ENCODE measurements at regions not wholly inside any gene's neighbourhood (a gene's known extent, or its start where the extent isn't known, plus 50 kb on each side); places are given as distances from the start of the nearest gene placed in this dataset.

GRCh38 chr4:62133101-62133897, 933.2 kb downstream of the ADGRL3 start:
- H3K9ac ChIP-seq (ENCODE audit: insufficient read depth, low read depth, low read length), result no peak overlapping the region
- H3K4me1 ChIP-seq (ENCODE audit: insufficient read depth, low read length), result no peaks in the 10 kb centered on the region
- H4K20me1 ChIP-seq (ENCODE audit: insufficient read depth, low read length), result no peaks in the 10 kb centered on the region
- H3K27me3 ChIP-seq (ENCODE audit: control insufficient read depth in 1 of 2, insufficient read depth in 2 of 2, low read length in 2 of 2), result no peaks in the 10 kb centered on the region
- H3K79me2 ChIP-seq (ENCODE audit: insufficient read depth, low read length), result no peaks in the 10 kb centered on the region
- WGBS (ENCODE audit: low lambda C conversion rate), result 93% methylated on average over 1 of the region's 1 CpG
- FAIRE-seq (no peak), ATAC-seq (no peak), DNase-seq (ENCODE audit: low spot score) (no peak)
- CTCF ChIA-PET (ENCODE audit: low intra/inter-chr PET ratio, low total read pairs), result no interaction called here
- H3K36me3 ChIP-seq (replicated peaks in 1 of 2; ENCODE audit: control insufficient read depth in 1 of 2, insufficient read depth in 2 of 2, low read length in 2 of 2), result no peaks in the 10 kb centered on the region
- H3K4me2 ChIP-seq (ENCODE audit: low read depth, low read length), result no peak overlapping the region
- POLR2A ChIA-PET, result no interaction called here
- BruUV-seq (replicated peaks), result no TSS peak
- no peak overlapping the region for H3K27ac ChIP-seq (ENCODE audit: extremely low read length, insufficient read depth, low read length)
- H3K4me3 ChIP-seq (replicated peaks in 1 of 3; ENCODE audit: insufficient read depth in 1 of 3, low read depth in 2 of 3, low read length in 3 of 3), result no peak overlapping the region
- H2AFZ ChIP-seq (ENCODE audit: low read length), result no peak overlapping the region
- intact Hi-C loops (cut with micrococcal nuclease; ENCODE audit: unreplicated experiment) (no loop called here), in situ Hi-C loops (cut with HindIII; ENCODE audit: extremely low pct_ligation_motif_present, low pct_unique_long_range_greater_than_20kb) (no loop called here)
- H3K9me3 ChIP-seq (ENCODE audit: low read length), result no peaks in the 10 kb centered on the region; the same call in 1 of the 2 replicates
- TF ChIP-seq GLMP (CRISPR knock-in tag; IDR thresholded peaks at IDR 0.05; ENCODE audit: borderline replicate concordance) (no peak), HOMEZ (CRISPR knock-in tag; IDR thresholded peaks at IDR 0.05; ENCODE audit: low read depth) (no peak), REST (IDR thresholded peaks at IDR 0.05; ENCODE audit: borderline replicate concordance in 1 of 2, low read depth in 1 of 2, low read length in 2 of 2) (no peak), THAP9 (CRISPR knock-in tag; IDR thresholded peaks at IDR 0.05; ENCODE audit: borderline replicate concordance) (no peak), PREB (CRISPR knock-in tag; IDR thresholded peaks at IDR 0.05) (no peak), ZNF512B (CRISPR knock-in tag; IDR thresholded peaks at IDR 0.05; ENCODE audit: borderline replicate concordance) (no peak)

All from HepG2 (cell line).